GM23248 (cell line): ENCODE measurements at regions not wholly inside any gene's neighbourhood (a gene's known extent, or its start where the extent isn't known, plus 50 kb on each side); places are given as distances from the start of the nearest gene placed in this dataset.

Source experiments
- EZH2 ChIP-seq: fragments of 200-600 bp; sonication (generic); IDR thresholded peaks from 2 replicates; pipeline ENCODE4 v1.6.1; 2018; ENCODE audit warnings: antibody characterized with exemption, mild to moderate bottlenecking; ENCODE audit not compliant: insufficient read depth, poor library complexity, severe bottlenecking
- EZH2phosphoT487 ChIP-seq: fragments of 200-600 bp; sonication (generic); IDR thresholded peaks from 2 replicates; pipeline ENCODE4 v1.6.1; 2018; ENCODE audit warnings: antibody characterized with exemption, moderate library complexity, mild to moderate bottlenecking, low read depth; ENCODE audit not compliant: insufficient read depth

GRCh38 chr6:47116086-47116485, 74.0 kb upstream of the ADGRF1 start:
- TF ChIP-seq EZH2phosphoT487: no peak
- no peak for TF ChIP-seq EZH2
